Nucleus accumbens (tissue), 56 donors: ENCODE measurements at regions not wholly inside any gene's neighbourhood (a gene's known extent, or its start where the extent isn't known, plus 50 kb on each side); places are given as distances from the start of the nearest gene placed in this dataset.

ENCODE experiments used
- DNase-seq, 56 donors: peaks; one replicate each; lab custom pipeline; 2025; lab: John Stamatoyannopoulos, UW

- no peak for DNase-seq
These were observed 434.7 kb downstream of the GRB14 start for GRCh38 chr2:164186591-164186990.

- DNase-seq, result no peak
These were observed 439.1 kb downstream of the GRB14 start for GRCh38 chr2:164182116-164182627.

- no peak for DNase-seq
These were observed 442.3 kb downstream of the GRB14 start for GRCh38 chr2:164178835-164179465.

GRCh38 chr2:164164602-164165001 lies 428.8 kb upstream of the FIGN start:
- no peak for DNase-seq

- no peak for DNase-seq
These were observed 419.8 kb upstream of the FIGN start for GRCh38 chr2:164155558-164155957.

GRCh38 chr2:164151522-164151921 lies 415.7 kb upstream of the FIGN start:
- no peak for DNase-seq

- no peak for DNase-seq
These were observed 414.8 kb upstream of the FIGN start for GRCh38 chr2:164150604-164151003.

GRCh38 chr2:164146441-164146840 lies 410.6 kb upstream of the FIGN start:
- DNase-seq, result no peak

- DNase-seq, result no peak
These were observed 409.5 kb upstream of the FIGN start for GRCh38 chr2:164145093-164145987.

- DNase-seq, result no peak
These were observed 407.5 kb upstream of the FIGN start for GRCh38 chr2:164143183-164143930.

- no peak for DNase-seq
These were observed 406.9 kb upstream of the FIGN start for GRCh38 chr2:164142755-164143154.

GRCh38 chr2:164141271-164141670 lies 405.5 kb upstream of the FIGN start:
- DNase-seq, result no peak

- no peak for DNase-seq
These were observed 402.9 kb upstream of the FIGN start for GRCh38 chr2:164138750-164139149.

- DNase-seq, result peak in 1 of 56 donors; percentile 0
These were observed 398.5 kb upstream of the FIGN start for GRCh38 chr2:164134336-164134735.

GRCh38 chr2:164127971-164128527 lies 392.2 kb upstream of the FIGN start:
- DNase-seq, result no peak

GRCh38 chr2:164126960-164127660 lies 391.3 kb upstream of the FIGN start:
- DNase-seq, result no peak

GRCh38 chr2:164115806-164116205 lies 380.0 kb upstream of the FIGN start:
- DNase-seq, result no peak

GRCh38 chr2:164114937-164115336 lies 379.1 kb upstream of the FIGN start:
- no peak for DNase-seq

GRCh38 chr2:164112105-164112504 lies 376.3 kb upstream of the FIGN start:
- no peak for DNase-seq

GRCh38 chr2:164110515-164110914 lies 374.7 kb upstream of the FIGN start:
- no peak for DNase-seq
